ENCODE measurements at regions not wholly inside any gene's neighbourhood (a gene's known extent, or its start where the extent isn't known, plus 50 kb on each side); places are given as distances from the start of the nearest gene placed in this dataset.
A peak's percentile ranks its signal among the peaks of the same experiment; 100 is the strongest.
"Not testable (repeated sequence)": the region's sequence is repeated elsewhere in the genome, so short reads cannot be mapped to it uniquely, and the experiment has no call there.

DNA sequence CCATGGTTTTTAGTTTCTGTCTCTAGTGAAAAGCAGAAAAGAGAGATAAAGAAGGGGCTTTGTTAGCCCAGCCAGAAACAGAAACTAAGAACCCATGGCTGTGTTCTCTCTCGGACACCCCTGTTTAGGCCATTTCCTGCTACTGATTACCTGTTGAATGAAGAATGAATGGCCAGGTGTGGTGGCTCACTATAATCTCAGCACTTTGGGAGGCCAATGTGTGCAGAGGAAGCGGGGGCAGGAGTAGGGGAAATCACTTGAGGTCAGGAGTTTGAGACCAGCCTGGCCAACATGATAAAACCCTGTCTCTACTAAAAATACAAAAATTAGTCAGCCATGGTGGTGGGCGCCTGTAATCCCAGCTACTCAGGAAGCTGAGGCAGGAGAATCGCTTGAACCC, 93.8 kb upstream of the MSH6 start:
- not testable (repeated sequence) for DNase-seq

DNA sequence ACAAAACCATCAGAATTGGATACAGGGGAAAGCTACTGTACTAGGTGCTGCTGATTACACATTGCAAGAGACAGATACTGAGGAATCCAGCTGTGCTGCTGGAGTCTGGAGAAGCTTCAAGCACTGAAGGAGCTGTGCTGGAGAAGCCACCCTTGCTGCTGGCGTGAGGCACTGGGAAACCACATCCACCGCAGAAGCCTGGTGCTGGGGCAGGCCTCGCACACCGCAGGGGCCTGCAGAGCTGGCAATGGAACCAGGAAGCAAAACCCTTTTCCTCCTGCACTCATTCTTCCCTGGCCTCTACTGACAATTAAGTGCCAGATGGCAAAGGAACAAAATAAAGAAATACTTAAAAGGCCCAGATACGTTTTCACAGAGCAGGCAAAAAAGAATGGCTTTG, 94.4 kb upstream of the MSH6 start:
- DNase-seq = peak; percentile 35

DNA sequence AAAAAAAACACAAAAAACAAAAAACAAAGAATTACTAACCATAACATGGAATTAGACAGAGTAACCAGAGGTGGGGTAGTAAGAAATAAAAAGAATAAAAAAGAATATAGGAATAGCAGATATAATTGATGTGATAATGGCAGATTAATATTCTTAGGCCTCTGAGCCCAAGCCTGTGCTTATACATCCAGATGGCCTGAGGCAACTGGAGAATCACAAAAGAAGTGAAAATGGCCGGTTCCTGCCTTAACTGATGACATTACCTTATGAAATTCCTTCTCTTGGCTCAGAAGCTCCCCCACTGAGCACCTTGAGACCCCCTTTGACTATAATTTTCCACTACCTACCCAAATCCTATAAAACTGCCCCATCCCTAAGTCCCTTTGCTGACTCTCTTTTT, 95.1 kb upstream of the MSH6 start:
- DNase-seq = no peak

DNA sequence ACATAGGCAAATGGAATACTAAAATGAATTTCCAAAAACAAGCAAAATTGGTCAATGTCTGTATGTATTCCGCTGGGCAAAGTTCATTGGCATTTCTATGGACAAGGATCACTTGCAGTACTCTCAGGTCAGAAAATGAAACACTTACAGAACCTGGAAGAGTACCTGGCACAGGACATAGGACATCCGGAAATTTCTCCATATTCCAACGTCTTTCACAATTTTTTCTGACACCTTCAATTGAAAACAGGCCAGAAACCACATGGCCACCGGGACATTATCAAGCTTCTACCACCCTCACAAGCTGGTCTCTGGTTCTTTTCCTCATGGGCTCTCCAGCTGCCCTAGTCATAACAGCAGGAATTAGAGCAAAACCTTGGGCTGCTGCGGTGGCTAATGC, 96.9 kb upstream of the MSH6 start:
- no peak for DNase-seq

DNA sequence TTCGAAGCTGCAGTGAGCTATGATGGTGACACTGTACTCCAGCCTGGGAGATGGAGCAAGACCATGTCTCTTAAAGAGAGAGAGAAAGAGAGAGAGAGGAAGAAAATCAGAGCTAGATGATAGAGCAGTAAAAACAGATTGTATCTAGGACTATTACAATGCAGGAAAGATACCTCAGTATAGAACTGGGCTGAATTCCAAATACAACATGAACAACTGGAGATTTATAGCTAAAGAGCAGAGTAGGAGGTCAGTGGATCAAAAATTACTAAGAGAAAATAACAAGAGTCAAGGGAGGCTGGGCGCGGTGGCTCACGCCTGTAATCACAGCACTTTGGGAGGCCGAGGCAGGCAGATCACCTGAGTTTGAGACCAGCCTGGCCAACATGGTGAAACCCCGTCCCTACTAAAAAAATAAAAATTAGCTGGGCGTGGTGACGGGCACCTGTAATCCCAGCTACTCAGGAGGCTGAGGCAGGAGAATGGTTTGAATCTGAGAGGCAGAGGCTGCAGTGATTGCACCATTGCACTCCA, 100.7 kb upstream of the MSH6 start:
- DNase-seq = no peak

DNA sequence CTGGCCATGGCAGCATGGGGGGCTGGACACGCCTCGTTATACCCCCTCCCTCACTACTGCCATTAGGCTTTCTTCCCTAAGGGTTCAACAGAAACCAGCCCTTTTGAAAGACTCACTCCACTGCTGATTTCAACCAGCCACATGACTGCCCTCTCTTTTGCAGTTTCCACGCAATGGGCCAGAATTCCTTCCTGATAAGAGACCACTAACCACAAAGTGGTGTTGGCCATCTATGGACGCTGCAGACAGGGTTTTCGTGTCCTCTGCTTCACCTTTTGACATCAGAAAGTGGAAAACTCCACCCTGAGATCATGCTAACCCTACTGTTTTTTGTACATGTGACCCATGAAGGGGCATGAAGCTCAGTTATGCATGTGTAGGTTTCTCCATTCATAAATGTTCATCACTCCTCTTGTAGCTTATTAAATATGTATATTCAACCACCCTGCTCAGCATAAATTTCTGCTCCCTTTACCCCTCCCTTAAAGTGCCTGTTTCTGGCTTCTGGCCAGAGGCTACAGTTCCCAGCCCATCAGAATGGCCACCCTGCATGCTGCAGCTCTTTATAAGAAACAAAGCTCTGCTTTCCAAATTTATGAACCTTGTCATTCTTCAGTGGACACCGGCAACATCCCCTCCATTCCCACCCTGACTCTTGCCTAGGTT, 105.6 kb upstream of the KCNK12 start:
- DNase-seq = no peak

DNA sequence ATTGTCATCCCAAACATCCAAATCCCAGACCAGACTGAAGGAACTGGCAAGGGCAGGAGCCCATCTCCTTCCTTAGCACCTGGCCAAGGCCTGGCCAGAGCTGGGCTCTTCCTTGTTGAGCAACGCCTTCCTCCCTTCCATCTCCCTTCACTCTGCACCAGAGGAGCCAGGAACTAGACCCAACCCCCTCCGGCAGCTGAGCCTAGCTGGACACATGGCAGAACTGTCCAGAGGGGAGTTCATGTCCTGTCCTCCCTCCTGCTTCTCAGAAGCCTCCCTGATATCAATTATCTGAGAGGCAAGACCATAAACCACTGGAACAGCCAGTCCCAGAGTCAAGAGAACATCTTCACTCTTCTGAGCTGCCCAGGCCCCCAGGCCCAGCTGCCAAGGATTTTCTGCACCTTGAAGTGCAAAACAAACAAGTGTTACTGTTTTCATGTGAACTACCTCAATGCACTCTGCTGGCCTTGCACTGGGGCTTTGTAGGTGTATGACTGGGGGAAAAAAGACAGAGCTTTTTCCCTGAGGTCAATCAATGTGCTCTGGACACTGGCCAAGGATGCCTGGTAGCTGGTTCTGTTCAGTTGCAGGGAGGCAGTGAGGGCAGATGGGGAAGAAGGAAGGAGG, 104.5 kb upstream of the KCNK12 start:
- no peak for DNase-seq

DNA sequence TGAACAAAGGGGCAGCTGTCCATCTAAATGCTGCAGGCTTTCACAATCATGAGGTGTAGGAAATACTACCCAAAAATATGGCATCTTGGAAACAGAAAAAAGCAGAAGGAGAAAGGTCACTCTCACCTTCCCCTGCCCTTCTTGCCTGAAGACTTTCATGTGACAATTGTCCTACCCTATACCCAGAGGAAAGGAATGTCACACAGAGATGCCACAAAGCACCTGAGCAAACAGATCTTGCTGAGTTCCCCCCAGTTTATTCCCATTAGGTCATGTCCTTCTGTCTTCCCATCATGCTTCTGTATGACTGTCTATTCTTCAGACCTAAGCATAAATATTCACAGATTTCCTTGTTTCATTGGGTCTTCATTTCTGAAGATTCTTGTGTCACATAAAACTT, 95.5 kb upstream of the KCNK12 start:
- DNase-seq = no peak

DNA sequence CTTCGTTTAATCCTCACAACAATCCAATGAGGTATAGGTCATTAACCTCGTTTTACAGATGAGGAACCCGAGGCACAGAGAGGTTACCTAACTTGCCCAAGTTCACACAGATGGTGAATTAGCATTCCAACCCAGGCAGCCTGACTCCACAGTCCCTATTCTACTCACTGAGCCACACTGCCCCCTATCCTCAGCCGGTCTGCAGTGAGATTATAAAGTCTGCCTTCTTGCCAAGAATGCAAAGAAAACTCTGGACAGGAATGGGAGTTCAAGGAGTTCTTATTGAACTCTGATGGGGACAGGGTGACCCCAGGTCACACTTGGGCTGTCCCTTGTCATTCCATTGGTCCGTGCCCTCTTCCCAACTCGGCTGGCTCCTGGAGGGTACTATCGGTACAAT, 94.0 kb upstream of the KCNK12 start:
- no peak for DNase-seq

DNA sequence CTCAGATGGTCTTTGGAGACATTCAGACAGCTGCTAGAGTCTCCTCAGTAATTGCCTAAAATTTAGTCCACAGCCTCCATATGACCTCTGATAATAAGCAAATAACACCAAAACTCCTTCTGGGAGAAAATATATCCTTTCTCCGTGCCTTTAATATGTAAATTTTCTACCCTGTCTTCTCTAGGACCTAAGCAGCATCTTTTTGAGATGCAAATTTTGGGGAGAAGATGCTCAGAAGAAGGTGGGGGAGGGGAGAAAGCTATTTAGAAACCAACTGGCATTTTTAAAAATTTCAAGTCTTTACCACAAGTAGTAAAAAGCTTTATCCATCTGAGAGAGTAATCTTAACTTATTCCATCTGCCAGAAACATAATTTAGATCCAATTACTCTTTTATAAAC, 91.8 kb upstream of the KCNK12 start:
- DNase-seq = no peak

DNA sequence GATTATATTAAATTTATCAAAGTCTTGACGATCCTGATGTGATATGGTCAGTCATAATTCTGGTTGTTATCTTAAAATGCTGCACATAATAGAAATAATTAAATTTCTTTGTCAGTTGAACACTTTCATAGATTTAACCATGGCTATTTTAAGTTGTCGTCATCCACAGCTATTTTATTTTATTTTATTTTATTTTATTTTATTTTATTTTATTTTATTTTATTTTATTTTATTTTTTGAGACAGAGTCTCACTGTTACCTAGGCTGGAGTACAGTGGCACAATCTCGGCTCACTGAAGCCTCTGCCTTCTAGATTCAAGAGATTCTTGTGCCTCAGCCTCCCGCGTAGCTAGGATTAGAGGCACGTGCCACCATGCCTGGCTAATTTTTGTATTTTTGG, 90.5 kb upstream of the KCNK12 start:
- DNase-seq = no peak

DNA sequence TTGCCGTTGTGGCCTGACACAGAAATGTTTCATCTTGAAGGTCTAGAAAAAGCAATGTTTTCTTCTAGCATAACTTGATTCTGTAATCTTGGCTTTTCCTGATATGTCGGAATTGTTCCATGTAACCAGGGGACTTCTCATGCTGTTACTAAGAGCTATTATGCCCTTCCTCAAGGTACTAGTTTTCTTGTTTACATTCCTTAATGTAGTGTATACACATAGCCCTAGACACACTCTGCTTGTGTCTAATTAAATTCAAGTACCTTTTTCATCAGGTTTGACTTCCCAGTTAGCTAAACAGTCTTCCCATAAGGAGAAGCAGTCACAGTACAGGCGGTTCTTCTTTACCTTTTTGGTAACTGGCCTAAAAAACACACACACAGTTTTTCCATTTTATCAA, 89.4 kb upstream of the KCNK12 start:
- DNase-seq = no peak

DNA sequence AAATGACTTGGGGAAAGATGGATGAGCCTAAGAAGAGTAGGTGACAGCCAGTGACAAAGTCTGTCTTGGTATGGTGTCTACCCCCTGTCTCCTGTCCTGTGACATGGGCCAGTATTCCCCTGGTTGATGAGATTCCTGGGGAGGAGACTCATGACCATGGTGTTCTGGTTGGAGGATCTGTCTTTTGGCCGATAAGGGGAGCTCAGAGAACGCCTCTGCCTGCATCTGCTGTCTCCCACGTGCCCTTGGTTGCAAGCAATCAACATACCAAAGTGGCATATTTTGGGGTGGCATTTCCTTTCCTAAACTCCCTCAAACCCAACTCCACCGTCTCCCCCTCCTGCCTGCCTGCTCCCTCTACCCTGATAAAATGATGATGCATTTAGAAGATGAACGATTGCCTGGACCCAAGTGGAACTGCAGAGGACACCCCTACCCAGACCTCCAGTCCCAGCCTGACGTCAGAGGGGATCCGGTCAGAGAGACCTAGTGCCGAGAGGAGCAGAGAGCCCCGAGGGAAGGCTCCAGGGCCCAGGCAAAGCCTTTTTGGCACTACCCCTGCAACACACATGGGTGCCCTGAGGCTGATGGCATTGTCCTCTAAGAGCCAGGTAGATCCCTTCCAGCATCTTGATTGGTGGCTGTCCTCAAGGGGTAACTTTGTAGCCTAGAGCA, 88.0 kb upstream of the KCNK12 start:
- no peak for DNase-seq

DNA sequence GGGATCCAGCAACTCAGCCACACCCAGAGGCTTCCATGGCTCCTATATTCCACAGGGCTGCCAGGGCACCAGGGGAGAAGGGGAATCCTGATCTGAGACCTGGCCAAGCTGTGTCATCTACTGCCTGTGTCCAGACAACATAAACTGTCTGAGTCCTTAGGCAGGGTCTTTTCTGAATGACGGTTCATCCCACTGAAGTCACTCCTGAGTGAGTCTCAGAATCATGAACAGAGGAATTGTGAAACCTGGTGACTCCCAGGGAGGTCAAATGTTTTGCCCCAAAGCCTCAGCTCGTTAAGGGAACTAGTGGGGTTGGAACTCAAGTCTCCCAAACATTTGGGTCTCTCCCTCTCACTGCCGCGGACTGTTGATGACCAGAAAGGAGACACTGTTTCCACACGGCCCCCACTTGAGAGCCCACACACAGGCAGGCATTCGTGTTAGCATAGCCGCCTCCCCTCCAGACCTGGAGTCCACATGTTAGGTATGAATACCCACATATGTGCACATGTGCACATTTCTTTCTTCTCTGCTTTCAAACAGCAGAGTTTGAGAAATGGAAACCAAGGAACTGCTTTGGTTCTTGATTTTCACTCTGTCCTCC, 87.2 kb upstream of the KCNK12 start:
- no peak for DNase-seq

DNA sequence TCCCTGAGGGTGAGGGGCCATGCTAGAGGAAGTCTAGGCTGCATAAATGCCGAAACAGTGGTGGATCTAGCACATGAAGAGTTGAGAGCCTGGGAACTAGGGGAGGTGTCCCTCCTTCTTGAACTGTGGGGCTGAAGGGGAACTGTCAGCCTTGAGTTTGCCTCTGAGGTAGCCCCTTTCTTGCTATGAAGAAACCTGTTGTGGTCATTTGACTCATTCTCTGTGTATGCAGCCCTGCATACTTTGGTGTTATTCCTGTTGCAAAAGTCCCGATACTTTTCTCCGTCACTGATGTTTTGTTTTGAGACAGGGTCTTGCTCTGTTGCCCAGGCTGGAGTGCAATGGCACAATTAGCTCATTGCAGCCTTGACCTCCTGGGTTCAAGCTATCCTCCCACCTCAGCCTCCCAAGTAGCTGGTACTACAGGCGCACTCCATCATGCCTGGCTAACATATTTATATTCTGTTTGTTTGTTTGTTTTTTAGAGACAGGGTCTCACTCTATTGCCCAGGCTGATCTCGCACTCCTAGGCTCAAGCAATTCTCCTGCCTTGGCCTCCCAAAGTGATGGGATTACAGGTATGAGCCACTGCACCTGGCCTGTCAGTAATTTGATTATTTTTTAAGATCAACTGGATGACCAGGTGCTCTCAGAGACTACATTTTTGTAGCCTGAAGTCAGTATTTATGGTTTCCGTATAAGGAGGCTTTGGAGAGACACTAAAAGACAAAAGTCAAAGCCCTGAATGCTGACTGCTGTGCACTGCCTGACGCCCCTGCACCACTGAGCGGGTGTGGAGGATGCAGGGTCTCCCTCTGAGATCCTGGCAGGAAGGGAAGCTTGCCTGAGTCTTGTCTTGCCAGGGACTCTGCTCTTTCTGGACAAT, 86.2 kb upstream of the KCNK12 start:
- no peak for DNase-seq

DNA sequence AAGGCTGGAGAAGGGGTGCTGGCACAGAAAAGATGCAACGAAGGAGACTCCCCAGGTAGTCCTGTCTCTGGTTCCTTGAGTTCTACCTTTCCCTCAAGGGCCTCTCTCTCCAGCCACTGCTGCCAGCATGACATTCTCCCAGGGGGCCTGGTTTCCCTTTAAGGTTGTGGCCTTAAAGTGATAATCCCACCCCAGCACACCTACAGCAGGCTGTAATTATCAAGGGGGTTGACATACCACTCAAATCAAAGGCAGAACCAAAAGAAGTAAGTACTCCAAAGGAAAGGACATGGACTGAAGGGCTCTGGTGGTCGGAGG, 84.7 kb upstream of the KCNK12 start:
- DNase-seq = no peak

DNA sequence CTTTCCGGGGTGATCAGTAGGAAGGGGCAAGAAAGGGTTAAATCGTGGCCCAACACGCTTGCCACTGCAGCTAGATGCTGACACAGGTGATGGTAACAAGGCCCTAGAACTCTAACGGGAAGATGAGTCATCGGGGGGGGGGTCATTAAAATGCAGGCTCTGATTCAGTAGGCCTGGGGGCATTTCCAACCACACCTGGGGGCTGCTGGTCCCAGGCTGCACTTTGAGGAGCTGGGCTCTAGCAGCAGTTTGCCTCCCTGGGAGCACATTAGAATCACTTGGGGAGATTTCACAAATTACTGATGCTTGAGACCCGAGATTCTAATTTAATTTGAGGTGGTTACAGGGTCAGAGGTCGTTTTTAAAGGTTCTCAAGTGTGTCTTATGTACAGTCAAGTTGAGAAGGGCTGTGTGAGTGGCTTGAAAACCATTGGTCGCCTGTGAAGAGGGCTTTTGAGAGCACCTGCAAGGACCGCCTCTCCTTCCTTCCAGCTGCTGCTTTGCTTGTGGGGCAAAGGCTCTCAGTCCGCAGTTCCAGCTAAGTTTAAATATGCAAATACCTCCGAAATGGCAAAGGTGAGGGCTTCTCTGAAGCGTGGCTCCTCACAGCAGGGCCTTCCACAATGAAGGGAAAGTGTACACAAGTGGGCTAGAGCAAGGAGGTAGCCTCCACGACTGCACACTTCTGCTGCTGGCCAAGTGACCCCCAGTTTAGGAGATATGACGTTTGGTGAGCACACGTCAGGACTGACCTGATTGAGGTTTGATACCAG, 84.2 kb upstream of the KCNK12 start:
- peak; percentile 18 for DNase-seq

DNA sequence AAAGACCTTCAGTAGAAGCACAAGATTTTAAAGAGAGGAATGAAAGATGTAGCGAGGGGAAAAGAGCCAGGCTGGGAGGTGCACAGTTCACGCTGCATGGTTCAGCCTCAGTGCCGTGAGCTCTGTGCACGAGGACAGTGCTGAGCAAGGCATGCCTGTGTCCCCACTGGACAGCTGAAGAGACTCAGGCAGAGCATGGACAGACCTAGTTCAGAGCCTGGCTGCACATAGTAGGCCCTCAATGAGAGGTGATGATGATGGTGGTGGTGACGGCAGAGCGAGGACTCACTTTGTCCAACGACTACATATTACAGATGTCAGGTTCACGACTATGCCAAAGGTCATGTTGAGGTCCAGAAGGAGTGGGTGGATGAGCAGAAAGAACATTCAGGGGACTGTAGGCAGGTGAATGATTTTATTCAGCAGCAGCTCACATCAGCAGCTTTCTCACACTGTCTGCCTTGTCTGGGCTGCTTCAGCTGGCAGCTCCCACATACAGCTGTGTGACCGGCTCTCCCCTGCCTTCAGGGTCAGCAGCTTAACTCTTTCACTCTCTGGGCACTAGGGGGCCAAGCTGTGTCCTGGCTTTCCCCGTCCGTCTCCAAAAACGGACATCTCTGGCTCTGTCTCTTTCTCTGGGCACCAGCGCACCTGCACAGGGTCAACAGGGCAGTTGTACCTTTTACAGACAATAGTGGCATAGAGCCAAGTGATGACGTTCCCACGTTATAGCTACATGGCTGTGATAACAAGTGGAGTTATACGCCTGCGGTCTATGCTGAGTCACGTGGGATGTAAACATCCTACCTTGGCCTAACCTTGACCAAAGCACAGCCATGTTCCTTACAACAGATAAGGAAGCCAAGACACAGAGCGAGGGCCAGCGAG, 83.4 kb upstream of the KCNK12 start:
- no peak for DNase-seq

DNA sequence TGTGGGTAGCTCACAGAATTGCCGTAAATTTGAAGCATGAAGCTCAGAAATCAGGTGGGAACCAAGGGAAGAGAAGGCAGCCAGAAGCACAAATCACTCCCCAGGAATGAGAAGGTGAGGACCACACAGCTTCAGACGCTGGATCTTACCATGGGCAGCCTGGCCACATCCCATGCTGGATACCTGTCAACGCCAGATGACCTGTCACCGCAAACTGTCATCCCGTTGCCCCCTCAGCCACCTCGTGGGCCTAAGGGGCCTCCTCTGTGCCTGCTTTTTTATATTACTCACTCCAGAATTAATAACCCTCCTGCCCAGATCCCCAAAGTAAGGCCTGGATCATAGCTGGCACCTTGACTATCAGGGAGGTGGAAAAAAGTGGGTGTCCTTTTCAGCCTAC, 82.3 kb upstream of the KCNK12 start:
- DNase-seq = no peak

DNA sequence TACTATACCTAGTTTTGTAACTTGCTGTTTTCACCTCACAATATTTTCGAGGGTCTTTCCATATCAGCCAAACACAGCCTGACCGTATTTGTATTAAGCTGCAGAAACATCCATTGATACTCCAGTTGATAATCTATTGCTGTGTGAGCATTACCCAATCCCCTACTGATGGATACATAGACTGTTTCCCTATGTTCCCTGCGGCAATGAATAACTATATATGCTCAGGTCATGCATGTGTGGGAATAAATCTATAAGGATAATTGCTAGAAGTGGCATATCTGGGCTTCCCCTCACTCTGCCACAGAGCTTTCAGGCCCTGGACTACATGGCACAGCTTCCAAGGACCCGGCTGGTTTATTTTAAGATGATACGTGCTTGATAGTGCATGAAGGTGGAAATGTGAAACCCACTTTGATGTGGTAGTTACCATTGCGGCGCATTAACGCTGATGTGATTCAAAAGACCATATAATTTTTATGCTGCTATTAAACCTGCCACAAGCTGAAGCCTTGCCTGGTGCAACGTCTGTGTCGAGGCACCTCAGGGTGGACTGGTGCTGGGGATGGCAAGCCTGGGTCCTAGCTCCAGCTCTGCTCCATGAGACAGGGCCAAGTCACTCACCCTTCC, 81.4 kb upstream of the KCNK12 start:
- peak; percentile 29 for DNase-seq

DNA sequence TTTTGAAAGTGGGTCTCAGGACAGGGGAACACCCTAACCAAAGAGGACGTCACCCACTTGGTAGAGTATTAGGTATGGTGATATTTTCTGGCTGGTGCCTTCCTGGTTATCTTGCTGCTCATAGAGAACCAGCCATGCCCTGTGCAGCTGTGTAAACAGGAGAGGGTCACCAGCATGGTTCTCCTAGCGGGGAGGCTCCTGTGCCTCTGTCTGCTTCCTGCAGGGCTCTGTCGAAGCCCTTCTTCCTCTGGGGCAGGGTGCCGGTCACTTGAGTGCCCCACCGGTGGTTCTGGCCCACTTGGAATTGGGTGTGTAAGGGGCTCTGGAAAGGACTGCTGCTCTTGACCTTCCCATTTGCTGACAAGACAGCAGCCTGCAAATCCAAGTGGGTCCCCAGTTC, 80.5 kb upstream of the KCNK12 start:
- DNase-seq = no peak
